Gastrocnemius medialis (tissue), 4 donors: ENCODE measurements at regions not wholly inside any gene's neighbourhood (a gene's known extent, or its start where the extent isn't known, plus 50 kb on each side); places are given as distances from the start of the nearest gene placed in this dataset.

Experiments
- ATAC-seq, 2 donors: fragments of 150-250 bp; one replicate each; pipeline ENCODE4 v1.9.1; 2016
- DNase-seq, 2 donors: peaks; one replicate each; pipeline ENCODE4 v3.0.0-alpha.2; 2019
- H3K27ac ChIP-seq, 4 donors: fragments of 200-600 bp; sonication (generic); 1 replicate in 1 of 4; 2 replicates in 3 of 4; pipeline ENCODE4 v1.5.1; 2016 to 2018; ENCODE audit warnings: mild to moderate bottlenecking in 2 of 4, moderate library complexity in 1 of 4
- H3K27me3 ChIP-seq, 3 donors: fragments of 200-600 bp; sonication (generic) in 2 of 3; 1 replicate in 1 of 3; 2 replicates in 2 of 3; pipeline versions ENCODE4 v1.5.1 to v1.6.0; 2016 to 2019; ENCODE audit warnings: mild to moderate bottlenecking in 1 of 3, moderate library complexity in 1 of 3
- H3K36me3 ChIP-seq, 2 donors: fragments of 200-600 bp; sonication (generic) in 1 of 2; one replicate each; pipeline ENCODE4 v1.5.1; 2017 to 2018
- H3K4me1 ChIP-seq, 2 donors: fragments of 200-600 bp; sonication (generic) in 1 of 2; one replicate each; pipeline ENCODE4 v1.5.1; 2016 to 2017; ENCODE audit warnings: mild to moderate bottlenecking in 2 of 2
- H3K4me3 ChIP-seq, 4 donors: fragments of 200-600 bp; sonication (generic) in 3 of 4; 1 replicate in 1 of 4; 2 replicates in 3 of 4; pipeline ENCODE4 v1.5.1; 2016 to 2019; ENCODE audit warnings: mild to moderate bottlenecking in 2 of 4
- H3K9me3 ChIP-seq, 3 donors: fragments of 200-600 bp; sonication (generic) in 2 of 3; 1 replicate in 1 of 3; 2 replicates in 2 of 3; pipeline ENCODE4 v1.5.1; 2016 to 2019
- POLR2A ChIP-seq, 2 donors: fragments of 450-650 bp; IDR thresholded peaks; one replicate each; pipeline ENCODE4 v1.6.1; 2017; ENCODE audit warnings: antibody characterized with exemption in 2 of 2, mild to moderate bottlenecking in 2 of 2, moderate library complexity in 2 of 2
- in situ Hi-C, 4 donors: fragments of 200-750 bp; cut with MboI; loops; one replicate each; pipeline versions ENCODE4 v1.15.0 to v1.8.0; 2017; ENCODE audit warnings: low sequenced_read_pairs in 4 of 4
- intact Hi-C: fragments of 100-400 bp; cut with DNase I; formaldehyde crosslinking; loops from one replicate; pipeline ENCODE4 v1.15.1; 2023; ENCODE audit warnings: low total_unique reads
- microRNA-seq, 2 donors: library from miRNA; unstranded; fragments of <30 nt; microRNA quantifications; one replicate each; pipeline ENCODE4, GENCODE V29; 2016; ENCODE audit warnings: borderline replicate concordance in 2 of 2
- TF ChIP-seq, protein P1 (sequence below), 5 experiments: fragments of 450-650 bp in 3 of 5; fragments of 200-600 bp in 2 of 5; sonication (generic) in 2 of 5; IDR thresholded peaks in 4 of 5; conservative IDR thresholded peaks in 1 of 5; 1 replicate in 4 of 5; 2 replicates in 1 of 5; pipeline ENCODE4 v1.5.1; 2016 to 2019; ENCODE audit warnings: antibody characterized with exemption in 5 of 5, mild to moderate bottlenecking in 3 of 5, moderate library complexity in 3 of 5

DNA sequence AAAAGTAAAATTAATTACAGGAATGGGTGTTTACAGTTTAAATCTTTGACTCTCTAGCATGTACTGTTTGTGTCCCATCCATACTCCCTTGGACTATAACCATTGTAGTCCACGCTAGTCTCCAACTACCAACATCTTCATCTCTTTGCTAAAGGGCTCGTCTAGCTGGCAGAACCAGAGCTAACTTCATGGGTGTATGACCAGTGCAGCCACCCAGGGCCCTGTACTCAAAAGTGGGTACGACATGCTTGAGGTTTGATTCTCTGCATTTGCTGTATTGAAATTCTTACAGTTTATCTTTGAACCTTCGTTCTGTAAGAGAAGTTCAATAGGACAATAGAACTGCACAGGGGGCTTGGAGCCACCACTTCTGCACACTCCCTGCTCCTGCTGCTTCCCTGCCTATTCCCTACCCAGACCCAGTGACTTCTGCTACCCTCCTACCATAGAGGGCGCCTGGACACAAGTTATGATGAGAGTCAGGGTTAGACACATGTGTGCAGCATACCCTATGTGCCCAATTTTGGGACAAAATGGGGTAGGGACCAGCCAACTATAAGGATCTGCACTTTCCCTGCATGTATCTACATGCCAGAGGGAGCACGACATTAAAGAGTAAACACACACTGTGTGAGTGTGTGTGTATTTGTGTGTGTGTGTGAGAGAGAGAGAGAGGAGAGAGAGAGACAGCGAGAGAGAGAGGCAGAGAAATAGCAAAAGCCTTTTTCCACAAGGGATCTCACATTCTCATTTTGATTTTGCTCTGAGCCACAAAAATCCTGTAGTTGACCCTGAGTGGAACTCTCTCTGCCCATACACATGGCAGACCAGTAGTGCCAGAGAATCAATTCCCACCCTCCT is 59.0 kb upstream of the NECTIN3 start:
- Histone ChIP-seq H3K9me3 (no peaks in the 10 kb centered on the region), H3K4me3 (no peak overlapping the region), H3K36me3 (no peaks in the 10 kb centered on the region), H3K4me1 (no peaks in the 10 kb centered on the region), H3K27ac (no peak overlapping the region), H3K27me3 (no peaks in the 10 kb centered on the region)
- no peak for ATAC-seq
- intact Hi-C loops (no loop called here), in situ Hi-C loops (no loop called here)
- no peak for DNase-seq
- no peak for TF ChIP-seq POLR2A (IDR thresholded peaks at IDR 0.05)
- TF ChIP-seq, protein P1, sequence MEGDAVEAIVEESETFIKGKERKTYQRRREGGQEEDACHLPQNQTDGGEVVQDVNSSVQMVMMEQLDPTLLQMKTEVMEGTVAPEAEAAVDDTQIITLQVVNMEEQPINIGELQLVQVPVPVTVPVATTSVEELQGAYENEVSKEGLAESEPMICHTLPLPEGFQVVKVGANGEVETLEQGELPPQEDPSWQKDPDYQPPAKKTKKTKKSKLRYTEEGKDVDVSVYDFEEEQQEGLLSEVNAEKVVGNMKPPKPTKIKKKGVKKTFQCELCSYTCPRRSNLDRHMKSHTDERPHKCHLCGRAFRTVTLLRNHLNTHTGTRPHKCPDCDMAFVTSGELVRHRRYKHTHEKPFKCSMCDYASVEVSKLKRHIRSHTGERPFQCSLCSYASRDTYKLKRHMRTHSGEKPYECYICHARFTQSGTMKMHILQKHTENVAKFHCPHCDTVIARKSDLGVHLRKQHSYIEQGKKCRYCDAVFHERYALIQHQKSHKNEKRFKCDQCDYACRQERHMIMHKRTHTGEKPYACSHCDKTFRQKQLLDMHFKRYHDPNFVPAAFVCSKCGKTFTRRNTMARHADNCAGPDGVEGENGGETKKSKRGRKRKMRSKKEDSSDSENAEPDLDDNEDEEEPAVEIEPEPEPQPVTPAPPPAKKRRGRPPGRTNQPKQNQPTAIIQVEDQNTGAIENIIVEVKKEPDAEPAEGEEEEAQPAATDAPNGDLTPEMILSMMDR (IDR thresholded peaks at IDR 0.05 in 4 of 5, conservative IDR thresholded peaks at IDR 0.05 in 1 of 5): no peak

Small RNA genes in the stretch of these regions (microRNA-seq; reads per million reads assigned to microRNA genes)
- 0 reads per million in 2 donors for gene MIR4445
